GM12875 (cell line): ENCODE measurements at regions not wholly inside any gene's neighbourhood (a gene's known extent, or its start where the extent isn't known, plus 50 kb on each side); places are given as distances from the start of the nearest gene placed in this dataset.

ENCODE experiments used
- H3K4me3 ChIP-seq: one replicate; pipeline ENCODE4 v1.5.1; 2011; ENCODE audit warnings: low read depth, low read length, control low read depth
- CTCF ChIP-seq: IDR thresholded peaks from 2 replicates; pipeline ENCODE4 v1.5.1; 2011; ENCODE audit warnings: low read depth, mild to moderate bottlenecking, control low read depth, inconsistent platforms, low read length, moderate library complexity, borderline replicate concordance; ENCODE audit not compliant: insufficient read depth

DNA sequence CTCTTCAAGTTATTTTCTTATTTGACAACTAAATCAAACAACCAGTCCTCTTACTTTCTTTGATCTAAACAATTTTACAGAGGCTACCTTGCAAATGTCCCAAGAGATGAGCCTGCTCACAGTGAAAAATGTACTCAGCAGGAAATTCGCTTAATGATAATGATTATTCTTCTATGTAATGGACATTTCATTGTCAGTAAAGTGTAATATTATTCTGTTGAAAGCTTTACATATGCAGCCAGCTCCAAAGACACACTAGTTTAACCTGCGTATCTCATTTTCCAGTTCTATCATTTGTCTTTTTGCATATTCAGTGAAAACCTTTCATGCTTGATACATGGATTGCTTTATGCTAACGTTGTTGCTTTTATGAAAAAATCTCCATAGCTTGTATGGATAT is 758.7 kb upstream of the ZNF608 start:
- no peak for TF ChIP-seq CTCF
- H3K4me3 ChIP-seq: no peak overlapping the region

GRCh38 chr5:125506124-125506523 is 759.7 kb upstream of the ZNF608 start:
- H3K4me3 ChIP-seq: no peak overlapping the region
- TF ChIP-seq CTCF: no peak

GRCh38 chr5:125508225-125508624 is 761.8 kb upstream of the ZNF608 start:
- H3K4me3 ChIP-seq: no peak overlapping the region
- no peak for TF ChIP-seq CTCF

GRCh38 chr5:125510651-125511050 is 764.2 kb upstream of the ZNF608 start:
- TF ChIP-seq CTCF: no peak
- H3K4me3 ChIP-seq: no peak overlapping the region

DNA sequence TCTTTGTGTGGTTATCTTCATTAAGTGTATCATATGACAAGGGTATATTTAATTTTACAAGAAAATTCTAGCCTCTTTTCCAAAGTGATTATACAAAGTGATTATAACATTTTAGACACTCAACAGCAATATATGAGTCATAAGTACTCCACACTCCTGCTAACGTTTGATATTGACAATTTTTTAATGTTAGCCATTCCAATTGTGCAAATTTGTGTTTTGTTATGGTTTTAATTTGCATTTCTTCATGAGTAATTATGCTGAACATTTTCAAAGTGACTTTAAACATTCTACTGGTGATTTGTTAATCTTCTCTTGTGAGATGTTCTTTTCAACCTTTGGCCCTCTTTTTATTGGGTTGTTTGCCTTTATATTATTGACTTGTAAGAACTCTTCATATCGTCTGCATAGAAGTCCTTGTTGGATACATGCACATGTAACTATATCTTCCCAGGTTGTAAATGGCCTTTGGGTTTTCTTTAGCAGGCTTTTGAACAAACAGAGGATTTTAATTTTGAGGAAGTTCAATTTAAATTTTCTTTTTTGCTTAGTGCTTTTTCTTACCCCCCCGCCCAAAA is 771.6 kb upstream of the ZNF608 start:
- no peak overlapping the region for H3K4me3 ChIP-seq
- no peak for TF ChIP-seq CTCF

GRCh38 chr5:125521289-125521688 is 774.9 kb upstream of the ZNF608 start:
- TF ChIP-seq CTCF: no peak
- H3K4me3 ChIP-seq: no peak overlapping the region

DNA sequence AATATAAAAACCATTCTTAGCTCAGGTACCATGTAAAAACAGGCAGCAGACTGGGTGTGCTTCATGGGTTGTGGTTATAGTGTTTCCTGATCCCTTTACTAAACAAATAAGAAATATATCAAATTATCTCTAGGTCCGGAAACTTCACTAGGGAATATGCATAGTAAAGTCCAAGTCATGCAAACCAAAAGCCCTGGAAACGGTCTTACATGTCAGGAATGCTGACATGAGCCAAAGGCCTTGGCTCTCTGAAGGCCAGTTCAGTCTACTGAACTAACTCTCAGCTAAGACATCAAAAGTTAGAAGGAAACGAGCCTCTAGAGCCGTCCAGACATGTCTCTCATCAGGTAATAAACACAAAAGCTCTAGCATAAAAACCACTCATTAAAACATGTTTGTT is 778.9 kb upstream of the ZNF608 start:
- H3K4me3 ChIP-seq: no peak overlapping the region
- TF ChIP-seq CTCF: no peak
